Ectodermal cell (in vitro differentiated cells): ENCODE measurements at regions not wholly inside any gene's neighbourhood (a gene's known extent, or its start where the extent isn't known, plus 50 kb on each side); places are given as distances from the start of the nearest gene placed in this dataset.

Experiments
- H3K27ac ChIP-seq: 2 replicates; pipeline ENCODE4 v1.7.0; 2013; ENCODE audit warnings: mild to moderate bottlenecking, low read depth, low read length; ENCODE audit not compliant: insufficient read depth, poor library complexity, severe bottlenecking
- H3K27me3 ChIP-seq: 2 replicates; pipeline ENCODE4 v1.7.0; 2013; ENCODE audit warnings: mild to moderate bottlenecking, low read length; ENCODE audit not compliant: insufficient read depth, control insufficient read depth, poor library complexity, severe bottlenecking
- H3K36me3 ChIP-seq: one replicate; pipeline ENCODE4 v1.7.0; 2013; ENCODE audit warnings: low read length; ENCODE audit not compliant: control insufficient read depth, insufficient read depth
- H3K4me1 ChIP-seq: one replicate; pipeline ENCODE4 v1.7.0; 2013; ENCODE audit warnings: low read length; ENCODE audit not compliant: control insufficient read depth, insufficient read depth
- H3K4me3 ChIP-seq: 2 replicates; pipeline ENCODE4 v1.7.0; 2013; ENCODE audit warnings: low read depth, low read length, control low read depth; ENCODE audit not compliant: insufficient read depth
- H3K9me3 ChIP-seq: 2 replicates; pipeline ENCODE4 v1.7.0; 2013; ENCODE audit warnings: mild to moderate bottlenecking, low read length, moderate library complexity; ENCODE audit not compliant: control insufficient read depth
- WGBS, 2 experiments: methylation state at CpG; one replicate each; pipeline ENCODE4 v1.1.7; 2013; ENCODE audit warnings: missing lambda C conversion rate in 2 of 2; 5-methylcytosine and 5-hydroxymethylcytosine counted together

GRCh38 chr9:73775757-73776156 lies 624.1 kb downstream of the ANXA1 start:
- Histone ChIP-seq H3K36me3 (no peaks in the 10 kb centered on the region), H3K27ac (no peak overlapping the region), H3K27me3 (no peaks in the 10 kb centered on the region), H3K4me3 (no peak overlapping the region), H3K9me3 (no peaks in the 10 kb centered on the region), H3K4me1 (no peaks in the 10 kb centered on the region)
- WGBS, 2 experiments = 67 to 80% methylated on average over 1 of the region's 2 CpGs

- no peaks in the 10 kb centered on the region for H3K27me3 ChIP-seq
- H3K9me3 ChIP-seq = no peaks in the 10 kb centered on the region
- no peaks in the 10 kb centered on the region for H3K4me1 ChIP-seq
- no peak overlapping the region for H3K4me3 ChIP-seq
- H3K27ac ChIP-seq = no peak overlapping the region
- no peaks in the 10 kb centered on the region for H3K36me3 ChIP-seq
Measured at GRCh38 chr9:73780916-73781315, 629.3 kb downstream of the ANXA1 start.

DNA sequence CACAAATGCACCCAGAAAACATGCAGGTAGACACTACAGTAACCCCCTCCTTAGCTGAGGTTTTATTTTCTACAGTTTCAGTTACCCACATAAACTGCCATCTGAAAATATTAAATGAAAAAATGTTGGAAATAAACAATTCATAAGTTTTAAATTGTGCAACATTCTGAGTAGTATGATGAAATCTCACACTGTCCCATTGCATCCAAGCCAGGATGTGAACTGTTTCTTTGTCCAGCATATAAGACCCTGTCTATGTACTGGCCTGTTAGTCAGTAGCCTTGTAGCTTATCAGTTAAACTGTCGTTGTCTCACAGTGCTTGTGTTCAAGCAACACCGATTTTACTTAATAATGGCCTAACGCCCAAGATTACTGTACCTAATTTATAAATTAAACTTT lies 630.5 kb downstream of the ANXA1 start:
- Histone ChIP-seq H3K27ac (no peak overlapping the region), H3K4me1 (no peaks in the 10 kb centered on the region), H3K27me3 (no peaks in the 10 kb centered on the region), H3K4me3 (no peak overlapping the region), H3K9me3 (no peaks in the 10 kb centered on the region), H3K36me3 (no peaks in the 10 kb centered on the region)
- 0 to 67% methylated on average over 1 to 3 of the region's 3 CpGs for WGBS, 2 experiments

- no peaks in the 10 kb centered on the region for H3K9me3 ChIP-seq
- H3K27ac ChIP-seq = no peak overlapping the region
- H3K27me3 ChIP-seq = no peaks in the 10 kb centered on the region
- no peaks in the 10 kb centered on the region for H3K4me1 ChIP-seq
- H3K4me3 ChIP-seq = no peak overlapping the region
- H3K36me3 ChIP-seq = no peaks in the 10 kb centered on the region
Measured at GRCh38 chr9:73799446-73799845, 647.8 kb downstream of the ANXA1 start.

DNA sequence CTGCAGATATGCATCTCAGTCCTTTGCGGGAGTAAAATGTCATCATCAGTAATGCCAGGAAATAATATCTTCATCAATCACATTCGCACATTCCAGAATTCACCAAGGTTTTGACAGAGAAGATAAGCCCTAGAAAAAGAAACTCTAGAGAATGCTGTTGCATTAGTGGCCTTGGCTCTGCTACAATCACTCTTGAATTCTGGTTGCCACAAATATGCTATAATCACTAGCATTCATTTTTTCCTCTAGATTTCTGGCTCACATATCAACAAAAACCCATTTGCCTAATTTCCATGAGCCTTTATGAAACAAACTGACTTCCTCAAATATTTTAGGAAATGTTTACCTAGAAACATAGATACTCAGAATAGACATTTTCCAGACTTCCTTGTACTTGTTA lies 653.4 kb downstream of the ANXA1 start:
- Histone ChIP-seq H3K36me3 (no peaks in the 10 kb centered on the region), H3K27me3 (no peaks in the 10 kb centered on the region)
- 97 to 98% methylated on average over 2 of the region's 2 CpGs for WGBS, 2 experiments

GRCh38 chr9:73805853-73806458 lies 654.3 kb downstream of the ANXA1 start:
- Histone ChIP-seq H3K27ac (no peak overlapping the region), H3K4me1 (no peaks in the 10 kb centered on the region), H3K4me3 (no peak overlapping the region)

More for the DNA sequence above, 653.4 kb downstream of the ANXA1 start:
- Histone ChIP-seq H3K4me3 (no peak overlapping the region), H3K27ac (no peak overlapping the region), H3K4me1 (no peaks in the 10 kb centered on the region), H3K9me3 (no peaks in the 10 kb centered on the region)

DNA sequence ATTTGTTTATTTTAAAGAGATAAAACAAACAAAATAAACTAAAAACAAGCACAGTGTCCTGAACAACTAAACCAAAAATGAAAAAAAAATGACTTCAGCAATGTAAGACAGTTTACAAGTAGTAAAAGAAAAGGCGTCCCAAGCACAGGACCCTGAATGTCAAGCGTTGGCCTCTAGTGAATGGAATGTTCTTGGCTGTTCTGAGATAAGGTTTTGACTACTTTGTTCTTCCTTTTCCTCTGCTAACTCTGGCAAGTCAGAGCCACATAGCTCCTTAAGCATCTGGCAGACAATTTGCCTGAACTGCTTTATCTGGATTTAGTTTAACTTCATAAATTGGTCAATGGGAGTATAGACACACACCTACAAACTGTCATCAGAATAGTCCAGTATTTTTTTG lies 655.2 kb downstream of the ANXA1 start:
- Histone ChIP-seq H3K27me3 (no peaks in the 10 kb centered on the region), H3K27ac (no peak overlapping the region), H3K36me3 (no peaks in the 10 kb centered on the region), H3K4me1 (no peaks in the 10 kb centered on the region), H3K4me3 (no peak overlapping the region), H3K9me3 (no peaks in the 10 kb centered on the region)
- 89 to 93% methylated on average over 2 of the region's 2 CpGs for WGBS, 2 experiments

More at GRCh38 chr9:73805853-73806458, 654.3 kb downstream of the ANXA1 start:
- H3K36me3 ChIP-seq = no peaks in the 10 kb centered on the region
- no peaks in the 10 kb centered on the region for H3K27me3 ChIP-seq
- no CpG with 5 or more reads among the region's 1 CpG for WGBS, 2 experiments
- no peaks in the 10 kb centered on the region for H3K9me3 ChIP-seq

- no peaks in the 10 kb centered on the region for H3K27me3 ChIP-seq
Measured at GRCh38 chr9:73807952-73808351, 656.3 kb downstream of the ANXA1 start.

GRCh38 chr9:73810585-73811215 lies 659.0 kb downstream of the ANXA1 start:
- no peak overlapping the region for H3K27ac ChIP-seq
- no peaks in the 10 kb centered on the region for H3K36me3 ChIP-seq
- H3K9me3 ChIP-seq = no peaks in the 10 kb centered on the region
- H3K4me1 ChIP-seq = no peaks in the 10 kb centered on the region
- H3K27me3 ChIP-seq = no peaks in the 10 kb centered on the region
- no peak overlapping the region for H3K4me3 ChIP-seq
- 92 to 98% methylated on average over 3 of the region's 3 CpGs for WGBS, 2 experiments

More at GRCh38 chr9:73807952-73808351, 656.3 kb downstream of the ANXA1 start:
- no peaks in the 10 kb centered on the region for H3K36me3 ChIP-seq
- H3K4me1 ChIP-seq = no peaks in the 10 kb centered on the region
- H3K27ac ChIP-seq = no peak overlapping the region
- H3K9me3 ChIP-seq = no peaks in the 10 kb centered on the region
- no peak overlapping the region for H3K4me3 ChIP-seq
- 97 to 100% methylated on average over 1 of the region's 1 CpG for WGBS, 2 experiments

DNA sequence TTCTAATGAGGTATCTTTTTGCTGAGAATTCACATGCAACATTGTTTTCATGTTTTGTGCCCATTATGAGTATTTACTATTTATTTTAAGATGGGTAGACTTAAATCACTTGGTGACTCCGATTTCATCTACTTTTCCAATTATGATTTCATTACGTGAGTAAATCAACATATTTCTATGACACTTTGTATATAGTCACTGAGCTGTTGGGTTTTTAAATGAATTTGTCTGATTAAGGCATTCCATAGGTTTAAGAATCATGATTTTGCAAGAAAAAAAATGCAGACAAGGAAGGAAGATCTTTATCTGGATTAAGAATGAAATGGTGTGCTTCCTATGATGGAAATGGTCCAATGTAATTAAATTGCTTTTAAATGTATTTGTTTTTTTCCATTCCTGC lies 661.9 kb downstream of the ANXA1 start:
- H3K4me1 ChIP-seq = no peaks in the 10 kb centered on the region
- no peaks in the 10 kb centered on the region for H3K9me3 ChIP-seq
- WGBS, 2 experiments = 72% methylated on average over 2 of the region's 2 CpGs; no CpG with 5 or more reads in 1 of the 2 experiments

More for the DNA sequence above, 661.9 kb downstream of the ANXA1 start:
- Histone ChIP-seq H3K27me3 (no peaks in the 10 kb centered on the region), H3K36me3 (no peaks in the 10 kb centered on the region), H3K4me3 (no peak overlapping the region), H3K27ac (no peak overlapping the region)
